Loucy (cell line): ENCODE measurements at regions not wholly inside any gene's neighbourhood (a gene's known extent, or its start where the extent isn't known, plus 50 kb on each side); places are given as distances from the start of the nearest gene placed in this dataset.

Experiments
- H2AFZ ChIP-seq: fragments of 200-600 bp; sonication (generic); 2 replicates; pipeline ENCODE4 v1.6.0; 2016; ENCODE audit warnings: antibody characterized with exemption, mild to moderate bottlenecking, low read length, moderate library complexity
- H3F3A ChIP-seq: fragments of 200-600 bp; 2 replicates; pipeline ENCODE4 v1.6.0; 2016; ENCODE audit warnings: antibody characterized with exemption, low read depth, mild to moderate bottlenecking
- H3K27me3 ChIP-seq: fragments of 200-600 bp; sonication (generic); 2 replicates; pipeline ENCODE4 v1.6.1; 2014; ENCODE audit warnings: low read length, mild to moderate bottlenecking; ENCODE audit not compliant: insufficient read depth, poor library complexity, severe bottlenecking
- H3K36me3 ChIP-seq: fragments of 200-600 bp; sonication (generic); 2 replicates; pipeline ENCODE4 v1.6.1; 2016; ENCODE audit warnings: low read length; ENCODE audit not compliant: insufficient read depth
- H3K4me1 ChIP-seq: fragments of 200-600 bp; sonication (generic); 2 replicates; pipeline ENCODE4 v1.5.1; 2014; ENCODE audit warnings: low read length, mild to moderate bottlenecking; ENCODE audit not compliant: insufficient read depth, poor library complexity, severe bottlenecking
- H3K4me2 ChIP-seq: fragments of 200-600 bp; sonication (generic); 2 replicates; pipeline ENCODE4 v1.6.0; 2014; ENCODE audit warnings: antibody characterized with exemption, low read length, low read depth, mild to moderate bottlenecking; ENCODE audit not compliant: poor library complexity, severe bottlenecking
- H3K4me3 ChIP-seq: fragments of 200-600 bp; sonication (generic); 2 replicates; pipeline ENCODE4 v1.5.1; 2014; ENCODE audit warnings: low read length, mild to moderate bottlenecking, mixed read lengths; ENCODE audit not compliant: poor library complexity, severe bottlenecking
- H3K79me2 ChIP-seq: fragments of 200-600 bp; sonication (generic); 2 replicates; pipeline ENCODE4 v1.6.1; 2014; ENCODE audit warnings: low read length; ENCODE audit not compliant: insufficient read depth
- H3K9ac ChIP-seq: fragments of 200-600 bp; sonication (generic); 2 replicates; pipeline ENCODE4 v1.6.0; 2014; ENCODE audit warnings: mild to moderate bottlenecking, low read depth, low read length, moderate library complexity; ENCODE audit not compliant: poor library complexity, severe bottlenecking
- H3K9me2 ChIP-seq: fragments of 200-600 bp; sonication (generic); replicated peaks from 2 replicates; pipeline ENCODE4 v1.6.1; 2016; ENCODE audit warnings: low read depth, low read length, mixed read lengths
- H3K9me3 ChIP-seq: fragments of 200-600 bp; sonication (generic); 2 replicates; pipeline ENCODE4 v1.6.1; 2014; ENCODE audit warnings: mild to moderate bottlenecking, antibody characterized with exemption, low read length, low read depth; ENCODE audit not compliant: insufficient read depth
- H4K20me1 ChIP-seq: fragments of 200-600 bp; sonication (generic); 2 replicates; pipeline ENCODE4 v1.6.0; 2014; ENCODE audit warnings: antibody characterized with exemption, low read length, mild to moderate bottlenecking; ENCODE audit not compliant: insufficient read depth, poor library complexity, severe bottlenecking
- CTCF ChIP-seq: fragments of 200-600 bp; sonication (generic); conservative IDR thresholded peaks from 2 replicates; pipeline ENCODE4 v1.5.1; 2014; ENCODE audit warnings: mild to moderate bottlenecking, antibody characterized with exemption, low read length
- EZH2phosphoT487 ChIP-seq: fragments of 200-600 bp; IDR thresholded peaks from 2 replicates; pipeline ENCODE4 v1.6.1; 2018; ENCODE audit warnings: antibody characterized with exemption, mild to moderate bottlenecking, moderate library complexity, borderline replicate concordance

GRCh38 chr2:49286045-49286444, 131.7 kb upstream of the FSHR start:
- TF ChIP-seq CTCF (no peak), EZH2phosphoT487 (no peak)
- Histone ChIP-seq H3K4me2 (no peak overlapping the region), H3K79me2 (no peaks in the 10 kb centered on the region), H3K27me3 (no peaks in the 10 kb centered on the region), H4K20me1 (no peaks in the 10 kb centered on the region), H3K4me1 (no peaks in the 10 kb centered on the region), H3F3A (no peaks in the 10 kb centered on the region), H2AFZ (no peak overlapping the region), H3K4me3 (no peak overlapping the region), H3K9ac (no peak overlapping the region), H3K9me2 (no peaks in the 10 kb centered on the region), H3K9me3 (no peaks in the 10 kb centered on the region), H3K36me3 (no peaks in the 10 kb centered on the region)

- no peaks in the 10 kb centered on the region for H4K20me1 ChIP-seq
- no peak overlapping the region for H3K4me2 ChIP-seq
- no peaks in the 10 kb centered on the region for H3K36me3 ChIP-seq
These were observed 124.2 kb upstream of the FSHR start for GRCh38 chr2:49278561-49278960.

GRCh38 chr2:49278141-49278540, 123.8 kb upstream of the FSHR start:
- TF ChIP-seq EZH2phosphoT487 (no peak), CTCF (no peak)
- H4K20me1 ChIP-seq, result no peaks in the 10 kb centered on the region
- no peaks in the 10 kb centered on the region for H3K9me2 ChIP-seq
- no peaks in the 10 kb centered on the region for H3F3A ChIP-seq
- no peak overlapping the region for H3K4me2 ChIP-seq
- H3K79me2 ChIP-seq, result no peaks in the 10 kb centered on the region
- H3K9me3 ChIP-seq, result no peaks in the 10 kb centered on the region
- no peaks in the 10 kb centered on the region for H3K27me3 ChIP-seq
- H3K4me3 ChIP-seq, result no peak overlapping the region
- H2AFZ ChIP-seq, result no peak overlapping the region
- no peak overlapping the region for H3K9ac ChIP-seq
- no peaks in the 10 kb centered on the region for H3K4me1 ChIP-seq
- no peaks in the 10 kb centered on the region for H3K36me3 ChIP-seq

More at GRCh38 chr2:49278561-49278960, 124.2 kb upstream of the FSHR start:
- H3K9me3 ChIP-seq, result no peaks in the 10 kb centered on the region
- no peaks in the 10 kb centered on the region for H3K4me1 ChIP-seq
- H3K27me3 ChIP-seq, result no peaks in the 10 kb centered on the region
- no peak overlapping the region for H3K9ac ChIP-seq
- no peaks in the 10 kb centered on the region for H3F3A ChIP-seq
- H2AFZ ChIP-seq, result no peak overlapping the region
- TF ChIP-seq EZH2phosphoT487 (no peak), CTCF (no peak)
- H3K4me3 ChIP-seq, result no peak overlapping the region
- no peaks in the 10 kb centered on the region for H3K9me2 ChIP-seq
- H3K79me2 ChIP-seq, result no peaks in the 10 kb centered on the region
